Epithelial cell of esophagus (primary cell): ENCODE measurements at regions not wholly inside any gene's neighbourhood (a gene's known extent, or its start where the extent isn't known, plus 50 kb on each side); places are given as distances from the start of the nearest gene placed in this dataset.

Source experiments
- DNase-seq: peaks from one replicate; pipeline ENCODE4 v3.0.0; 2010; ENCODE audit warnings: low read depth
- H3K4me3 ChIP-seq: 2 replicates; pipeline ENCODE4 v1.5.1; 2011; ENCODE audit warnings: mild to moderate bottlenecking, low read length, control low read depth
- TF ChIP-seq, protein P1 (sequence below): IDR thresholded peaks from 2 replicates; pipeline ENCODE4 v1.5.1; 2011; ENCODE audit warnings: low read depth, mild to moderate bottlenecking, low read length, control low read depth, inconsistent platforms; ENCODE audit not compliant: insufficient read depth; ENCODE audit errors: missing control alignments

DNA sequence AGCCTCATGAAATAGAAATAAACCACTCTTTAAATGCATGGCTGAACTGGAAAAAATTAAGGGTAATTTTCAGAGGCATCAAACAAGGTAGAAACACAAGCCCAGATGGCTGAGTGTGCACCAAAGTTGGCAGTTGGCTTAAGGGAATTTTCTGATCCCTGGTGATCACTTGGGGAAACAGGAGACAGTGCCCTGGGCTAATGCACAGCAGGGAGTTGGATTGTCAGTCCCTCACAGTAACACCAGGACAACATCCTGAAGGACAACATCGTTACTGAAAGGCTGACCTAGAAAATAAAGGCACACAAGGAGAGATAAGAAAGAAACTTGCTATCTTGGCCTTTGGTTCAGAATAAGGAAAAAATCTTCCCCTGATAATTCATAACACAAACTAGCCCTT is 417.0 kb downstream of the SLC4A3 start:
- H3K4me3 ChIP-seq: no peak overlapping the region
- TF ChIP-seq, protein P1, sequence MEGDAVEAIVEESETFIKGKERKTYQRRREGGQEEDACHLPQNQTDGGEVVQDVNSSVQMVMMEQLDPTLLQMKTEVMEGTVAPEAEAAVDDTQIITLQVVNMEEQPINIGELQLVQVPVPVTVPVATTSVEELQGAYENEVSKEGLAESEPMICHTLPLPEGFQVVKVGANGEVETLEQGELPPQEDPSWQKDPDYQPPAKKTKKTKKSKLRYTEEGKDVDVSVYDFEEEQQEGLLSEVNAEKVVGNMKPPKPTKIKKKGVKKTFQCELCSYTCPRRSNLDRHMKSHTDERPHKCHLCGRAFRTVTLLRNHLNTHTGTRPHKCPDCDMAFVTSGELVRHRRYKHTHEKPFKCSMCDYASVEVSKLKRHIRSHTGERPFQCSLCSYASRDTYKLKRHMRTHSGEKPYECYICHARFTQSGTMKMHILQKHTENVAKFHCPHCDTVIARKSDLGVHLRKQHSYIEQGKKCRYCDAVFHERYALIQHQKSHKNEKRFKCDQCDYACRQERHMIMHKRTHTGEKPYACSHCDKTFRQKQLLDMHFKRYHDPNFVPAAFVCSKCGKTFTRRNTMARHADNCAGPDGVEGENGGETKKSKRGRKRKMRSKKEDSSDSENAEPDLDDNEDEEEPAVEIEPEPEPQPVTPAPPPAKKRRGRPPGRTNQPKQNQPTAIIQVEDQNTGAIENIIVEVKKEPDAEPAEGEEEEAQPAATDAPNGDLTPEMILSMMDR: no peak
- no peak for DNase-seq

DNA sequence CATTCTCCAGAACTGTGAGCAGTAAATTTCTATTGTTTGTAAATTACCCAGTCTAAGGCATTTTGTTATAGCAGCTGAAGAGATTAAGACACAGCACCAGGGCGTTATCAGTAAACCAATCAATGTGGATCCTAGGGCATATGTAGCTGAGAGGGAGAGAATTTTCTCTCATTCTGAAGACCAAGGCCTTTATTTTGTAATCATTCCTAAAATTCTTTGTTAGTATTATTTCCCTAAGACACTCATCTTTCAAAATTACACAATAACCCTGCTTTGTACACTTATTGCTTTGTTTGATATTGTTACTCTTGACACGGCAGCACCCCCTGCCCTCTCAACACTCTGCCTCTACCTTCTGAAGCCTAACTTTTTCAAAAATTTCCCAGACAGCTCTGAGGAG is 419.1 kb downstream of the SLC4A3 start:
- DNase-seq: no peak
- no peak overlapping the region for H3K4me3 ChIP-seq
- TF ChIP-seq, protein P1: no peak

DNA sequence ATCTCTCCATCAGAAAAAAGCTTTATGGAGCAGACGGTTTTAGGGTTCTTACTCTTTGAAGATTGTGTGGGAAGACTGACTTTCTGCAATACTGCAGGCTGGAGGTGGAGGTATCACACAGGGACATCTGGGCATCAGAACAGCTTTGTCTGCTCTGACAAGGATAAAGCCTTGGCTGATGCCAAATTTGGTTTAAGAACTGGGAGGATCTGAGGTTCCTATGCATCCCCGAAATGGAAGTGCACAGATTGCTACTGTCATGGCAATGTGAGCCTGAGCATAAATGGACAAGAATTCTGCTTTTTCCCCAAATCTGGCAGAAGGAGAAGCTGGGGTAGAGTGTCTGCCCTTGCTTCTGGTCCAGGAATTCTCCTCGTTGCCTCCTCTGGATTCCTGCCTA is 424.3 kb downstream of the SLC4A3 start:
- DNase-seq: no peak
- no peak overlapping the region for H3K4me3 ChIP-seq
- TF ChIP-seq, protein P1: no peak

DNA sequence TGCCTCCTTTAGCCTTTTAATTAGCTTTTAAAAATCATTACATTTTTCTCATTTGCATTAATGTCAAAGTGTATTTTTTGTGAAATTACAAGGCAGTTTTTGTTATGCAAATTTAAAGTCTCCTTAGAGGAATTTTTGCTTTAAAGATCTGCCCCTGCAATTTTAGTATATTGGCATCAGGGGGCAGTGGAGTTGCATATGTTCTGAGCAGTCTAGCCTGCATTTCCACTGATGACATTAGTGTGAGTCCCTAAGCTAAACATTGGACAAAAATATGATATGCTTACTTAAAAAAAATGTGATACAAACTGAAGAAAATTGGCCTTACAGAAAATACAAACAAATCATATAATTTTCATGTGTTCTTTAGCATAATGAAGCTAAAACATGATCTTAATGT is 426.5 kb downstream of the SLC4A3 start:
- peak; percentile 13 for DNase-seq
- TF ChIP-seq, protein P1: peak; percentile 20
- no peak overlapping the region for H3K4me3 ChIP-seq

- TF ChIP-seq, protein P1: no peak
Observed at GRCh38 chr2:220057391-220057790, 430.0 kb downstream of the SLC4A3 start.

GRCh38 chr2:220057916-220058315 is 430.5 kb downstream of the SLC4A3 start:
- DNase-seq: no peak
- TF ChIP-seq, protein P1: no peak

More at GRCh38 chr2:220057391-220057790, 430.0 kb downstream of the SLC4A3 start:
- no peak for DNase-seq
- no peak overlapping the region for H3K4me3 ChIP-seq

GRCh38 chr2:220064111-220065030 is 436.9 kb downstream of the SLC4A3 start:
- no peak overlapping the region for H3K4me3 ChIP-seq
- DNase-seq: no peak

More at GRCh38 chr2:220057916-220058315, 430.5 kb downstream of the SLC4A3 start:
- no peak overlapping the region for H3K4me3 ChIP-seq

More at GRCh38 chr2:220064111-220065030, 436.9 kb downstream of the SLC4A3 start:
- TF ChIP-seq, protein P1: no peak
